ENCODE measurements at regions not wholly inside any gene's neighbourhood (a gene's known extent, or its start where the extent isn't known, plus 50 kb on each side); places are given as distances from the start of the nearest gene placed in this dataset.

DNA sequence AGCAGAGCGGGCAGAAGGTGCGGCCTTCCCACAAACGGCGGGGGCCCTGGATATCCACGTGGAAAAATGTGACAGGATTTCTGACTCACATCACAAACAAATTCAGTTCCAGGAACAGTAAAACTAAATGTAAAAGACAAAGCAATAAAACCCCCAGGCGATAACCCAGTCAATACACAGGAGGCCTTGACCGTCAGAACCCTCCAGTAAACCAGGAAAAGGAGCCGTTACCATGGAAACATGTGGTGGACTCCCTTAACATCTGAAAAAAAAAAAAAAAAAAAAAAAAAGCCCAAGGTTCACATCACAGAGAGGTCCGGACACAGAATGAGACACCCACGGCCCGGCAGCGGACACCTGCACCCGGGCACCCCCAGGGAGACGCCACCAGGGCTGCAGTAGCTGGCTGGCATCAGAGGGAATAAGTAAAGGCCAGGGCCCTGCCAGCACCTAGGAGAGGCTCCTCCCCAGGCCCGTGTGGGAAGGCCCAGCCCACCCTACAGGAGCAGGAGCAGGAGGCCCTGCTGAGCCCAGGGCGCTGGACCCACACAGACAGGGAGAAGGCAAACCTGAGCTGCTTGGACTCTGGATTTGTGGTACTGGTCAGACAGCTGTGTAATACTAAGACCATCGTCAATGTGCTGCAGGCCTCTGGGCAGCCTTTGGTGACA, 83.7 kb downstream of the TMEM18 start:
- TF ChIP-seq SNAI2 (CRISPR knock-in tag; IDR thresholded peaks at IDR 0.05), result no peak
- TF ChIP-seq, protein P1, sequence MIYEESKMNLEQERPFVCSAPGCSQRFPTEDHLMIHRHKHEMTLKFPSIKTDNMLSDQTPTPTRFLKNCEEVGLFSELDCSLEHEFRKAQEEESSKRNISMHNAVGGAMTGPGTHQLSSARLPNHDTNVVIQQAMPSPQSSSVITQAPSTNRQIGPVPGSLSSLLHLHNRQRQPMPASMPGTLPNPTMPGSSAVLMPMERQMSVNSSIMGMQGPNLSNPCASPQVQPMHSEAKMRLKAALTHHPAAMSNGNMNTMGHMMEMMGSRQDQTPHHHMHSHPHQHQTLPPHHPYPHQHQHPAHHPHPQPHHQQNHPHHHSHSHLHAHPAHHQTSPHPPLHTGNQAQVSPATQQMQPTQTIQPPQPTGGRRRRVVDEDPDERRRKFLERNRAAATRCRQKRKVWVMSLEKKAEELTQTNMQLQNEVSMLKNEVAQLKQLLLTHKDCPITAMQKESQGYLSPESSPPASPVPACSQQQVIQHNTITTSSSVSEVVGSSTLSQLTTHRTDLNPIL (CRISPR knock-in tag; IDR thresholded peaks at IDR 0.05; ENCODE audit: low read depth), result no peak
- no peak for TF ChIP-seq PPARA (CRISPR knock-in tag; IDR thresholded peaks at IDR 0.05; ENCODE audit: borderline replicate concordance)
